ENCODE measurements at regions not wholly inside any gene's neighbourhood (a gene's known extent, or its start where the extent isn't known, plus 50 kb on each side); places are given as distances from the start of the nearest gene placed in this dataset.

GRCh38 chr21:41055266-41055665 is 112.7 kb upstream of the BACE2 start:
- DNase-seq (ENCODE audit: extremely low read depth, insufficient read length): no peak
- no peaks in the 10 kb centered on the region for H3K27me3 ChIP-seq (replicated peaks; ENCODE audit: control insufficient read depth, insufficient read depth, low read length)
- no peak for TF ChIP-seq CTCF (IDR thresholded peaks at IDR 0.05; ENCODE audit: insufficient read depth, low read length, poor library complexity, severe bottlenecking)
- H3K4me3 ChIP-seq (replicated peaks; ENCODE audit: low read depth, low read length): no peak overlapping the region
- H3K36me3 ChIP-seq (ENCODE audit: control insufficient read depth, insufficient read depth, low read length): no peaks in the 10 kb centered on the region

DNA sequence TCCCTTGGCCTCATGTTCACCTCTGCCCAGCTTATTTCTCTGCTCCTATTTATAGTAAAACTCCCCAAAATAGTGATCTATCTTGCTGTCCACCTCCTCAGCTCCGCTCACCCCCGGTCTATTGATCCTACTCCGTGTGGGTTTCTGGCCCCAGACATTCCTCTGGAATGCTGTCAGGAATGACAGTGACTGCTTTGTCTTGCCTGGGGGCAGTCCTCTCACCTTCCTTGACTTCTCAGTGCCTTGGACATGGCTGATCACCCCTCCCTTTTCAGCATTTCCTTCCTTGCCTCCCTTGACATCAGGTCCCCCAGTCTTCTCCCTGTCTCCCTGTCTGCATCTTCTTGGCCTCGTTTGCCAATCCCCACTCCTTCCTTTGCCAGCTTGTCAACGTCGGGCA is 108.1 kb upstream of the BACE2 start:
- TF ChIP-seq CTCF (IDR thresholded peaks at IDR 0.05; ENCODE audit: insufficient read depth, low read length, poor library complexity, severe bottlenecking): no peak
- no peak overlapping the region for H3K4me3 ChIP-seq (replicated peaks; ENCODE audit: low read depth, low read length)
- DNase-seq (ENCODE audit: extremely low read depth, insufficient read length): no peak
- H3K27me3 ChIP-seq (replicated peaks; ENCODE audit: control insufficient read depth, insufficient read depth, low read length): no peaks in the 10 kb centered on the region
- H3K36me3 ChIP-seq (ENCODE audit: control insufficient read depth, insufficient read depth, low read length): no peaks in the 10 kb centered on the region

DNA sequence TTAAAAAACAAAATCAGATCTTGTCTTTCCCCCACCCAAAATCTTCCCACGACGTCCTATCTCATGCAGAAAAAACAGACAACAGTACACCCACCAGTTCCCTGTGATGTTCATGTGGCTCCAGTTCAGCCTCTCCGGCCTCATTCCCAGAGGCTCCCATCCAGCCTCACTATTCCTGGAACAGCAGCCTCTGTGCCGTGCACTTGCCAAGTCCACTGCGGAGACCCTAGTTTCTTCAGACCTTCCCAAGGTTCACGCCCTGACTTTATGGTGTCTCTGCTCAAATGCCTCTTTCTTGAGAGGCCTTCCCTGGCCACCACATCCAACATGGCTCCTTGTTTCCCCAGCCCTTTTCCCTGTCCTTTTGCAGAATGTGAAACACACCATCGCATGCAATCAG is 106.3 kb upstream of the BACE2 start:
- no peak for TF ChIP-seq CTCF (IDR thresholded peaks at IDR 0.05; ENCODE audit: insufficient read depth, low read length, poor library complexity, severe bottlenecking)

GRCh38 chr21:41064334-41064791 is 103.6 kb upstream of the BACE2 start:
- no peak overlapping the region for H3K4me3 ChIP-seq (replicated peaks; ENCODE audit: low read depth, low read length)
- no peaks in the 10 kb centered on the region for H3K36me3 ChIP-seq (ENCODE audit: control insufficient read depth, insufficient read depth, low read length)
- DNase-seq (ENCODE audit: extremely low read depth, insufficient read length): no peak
- no peak for TF ChIP-seq CTCF (IDR thresholded peaks at IDR 0.05; ENCODE audit: insufficient read depth, low read length, poor library complexity, severe bottlenecking)
- no peaks in the 10 kb centered on the region for H3K27me3 ChIP-seq (replicated peaks; ENCODE audit: control insufficient read depth, insufficient read depth, low read length)

More for the DNA sequence above, 106.3 kb upstream of the BACE2 start:
- no peaks in the 10 kb centered on the region for H3K27me3 ChIP-seq (replicated peaks; ENCODE audit: control insufficient read depth, insufficient read depth, low read length)
- H3K36me3 ChIP-seq (ENCODE audit: control insufficient read depth, insufficient read depth, low read length): no peaks in the 10 kb centered on the region
- H3K4me3 ChIP-seq (replicated peaks; ENCODE audit: low read depth, low read length): no peak overlapping the region
- DNase-seq (ENCODE audit: extremely low read depth, insufficient read length): no peak

DNA sequence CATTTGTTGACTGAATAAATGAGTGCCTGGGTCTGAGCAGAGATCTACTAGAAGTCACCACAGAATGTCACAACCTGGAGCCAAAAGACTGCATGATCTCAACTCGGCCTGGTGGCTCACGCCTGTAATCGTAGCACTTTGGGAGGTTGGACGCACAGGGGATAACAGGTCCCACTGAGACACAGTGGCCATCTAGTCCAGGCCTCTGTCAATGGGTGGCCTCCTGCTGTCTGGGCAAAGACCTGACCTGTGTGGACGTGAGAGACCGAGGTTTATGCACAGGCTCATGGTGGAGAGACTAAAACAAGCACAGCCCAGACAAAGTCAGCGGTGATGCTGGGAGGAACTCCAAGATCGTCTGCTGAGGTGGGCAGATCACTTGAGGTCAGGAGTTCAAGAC is 103.0 kb upstream of the BACE2 start:
- TF ChIP-seq CTCF (IDR thresholded peaks at IDR 0.05; ENCODE audit: insufficient read depth, low read length, poor library complexity, severe bottlenecking): no peak
- Histone ChIP-seq H3K27me3 (replicated peaks; ENCODE audit: control insufficient read depth, insufficient read depth, low read length) (no peaks in the 10 kb centered on the region), H3K4me3 (replicated peaks; ENCODE audit: low read depth, low read length) (no peak overlapping the region), H3K36me3 (ENCODE audit: control insufficient read depth, insufficient read depth, low read length) (no peaks in the 10 kb centered on the region)
- no peak for DNase-seq (ENCODE audit: extremely low read depth, insufficient read length)

GRCh38 chr21:41065539-41065938 is 102.4 kb upstream of the BACE2 start:
- no peak for DNase-seq (ENCODE audit: extremely low read depth, insufficient read length)
- no peak for TF ChIP-seq CTCF (IDR thresholded peaks at IDR 0.05; ENCODE audit: insufficient read depth, low read length, poor library complexity, severe bottlenecking)
- H3K27me3 ChIP-seq (replicated peaks; ENCODE audit: control insufficient read depth, insufficient read depth, low read length): no peaks in the 10 kb centered on the region
- H3K4me3 ChIP-seq (replicated peaks; ENCODE audit: low read depth, low read length): no peak overlapping the region
- H3K36me3 ChIP-seq (ENCODE audit: control insufficient read depth, insufficient read depth, low read length): no peaks in the 10 kb centered on the region

Measured in GM06990 (cell line).